HG02763 (cell line): ENCODE measurements at regions not wholly inside any gene's neighbourhood (a gene's known extent, or its start where the extent isn't known, plus 50 kb on each side); places are given as distances from the start of the nearest gene placed in this dataset.
"Not testable (repeated sequence)": the region's sequence is repeated elsewhere in the genome, so short reads cannot be mapped to it uniquely, and the experiment has no call there.

ENCODE experiments used
- ATAC-seq: cut with Tn5 transposase; IDR thresholded peaks from one replicate; pipeline ENCODE4 v1.9.1; 2021; ENCODE audit warnings: mild to moderate bottlenecking, moderate library complexity; ENCODE audit not compliant: unreplicated experiment

- ATAC-seq: no peak
These were observed 477.9 kb downstream of the ICE1 start for GRCh38 chr5:5900350-5900749.

- no peak for ATAC-seq
These were observed 477.2 kb downstream of the ICE1 start for GRCh38 chr5:5899716-5900115.

DNA sequence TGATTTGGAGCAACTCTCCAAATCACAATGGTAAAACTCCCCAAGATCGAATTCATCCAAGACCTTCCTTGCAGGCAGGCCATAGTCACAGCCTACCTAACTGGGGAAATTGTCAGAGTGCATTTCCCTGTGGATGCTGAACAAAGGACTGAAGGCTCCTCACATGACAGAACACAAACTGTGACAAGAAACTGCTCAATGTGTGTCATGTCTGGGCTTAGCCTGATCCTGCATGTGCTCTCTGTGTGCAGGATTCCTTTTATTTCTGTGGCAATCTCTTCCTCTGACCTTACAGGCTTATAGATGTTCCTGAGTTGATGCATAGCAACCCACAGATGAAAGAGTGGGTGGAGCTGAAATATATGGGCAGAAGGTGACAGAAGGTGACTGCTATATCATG is 465.8 kb downstream of the ICE1 start:
- ATAC-seq: no peak

- no peak for ATAC-seq
These were observed 465.4 kb downstream of the ICE1 start for GRCh38 chr5:5887833-5888232.

- ATAC-seq: no peak
These were observed 464.5 kb downstream of the ICE1 start for GRCh38 chr5:5886812-5887486.

DNA sequence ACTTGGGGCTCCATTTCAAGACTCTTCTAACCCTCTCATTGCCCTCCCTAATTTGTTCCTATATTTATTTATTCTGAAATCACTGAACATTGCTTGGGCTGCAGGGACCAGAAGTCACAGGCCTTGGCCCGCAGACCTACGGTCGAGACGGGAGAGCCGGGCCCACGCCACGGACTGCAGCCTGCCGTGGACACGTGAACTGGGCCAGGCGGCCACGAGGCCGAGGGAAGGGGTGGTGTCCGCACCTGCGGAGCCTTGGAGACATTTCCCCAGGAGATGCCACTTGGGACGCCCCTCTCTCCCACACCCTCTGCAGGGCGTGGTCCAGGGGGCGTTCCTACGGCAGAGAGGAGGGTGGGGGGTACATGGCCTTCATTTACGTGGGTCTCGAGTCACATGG is 463.9 kb downstream of the ICE1 start:
- no peak for ATAC-seq

- no peak for ATAC-seq
These were observed 463.3 kb downstream of the ICE1 start for GRCh38 chr5:5885782-5886181.

DNA sequence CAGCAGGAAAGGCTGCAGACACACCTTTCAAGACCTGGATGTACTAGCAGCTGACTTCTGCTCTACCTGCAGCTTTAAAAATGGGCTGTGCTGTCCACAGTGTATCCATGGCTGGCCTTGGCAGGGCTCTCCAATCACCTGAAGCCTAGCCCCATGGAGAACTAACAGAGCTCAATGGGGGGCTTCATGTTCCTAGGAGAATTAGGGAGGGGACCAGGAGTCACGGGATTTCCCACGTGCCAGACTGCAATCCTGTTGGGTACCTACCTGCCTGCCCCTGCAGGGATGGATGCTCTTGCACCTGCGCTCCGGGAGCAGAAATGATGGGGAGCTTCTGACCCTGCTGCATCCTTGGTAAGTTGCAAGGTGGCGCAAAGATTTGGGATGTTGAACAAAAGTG is 462.1 kb downstream of the ICE1 start:
- ATAC-seq: no peak

DNA sequence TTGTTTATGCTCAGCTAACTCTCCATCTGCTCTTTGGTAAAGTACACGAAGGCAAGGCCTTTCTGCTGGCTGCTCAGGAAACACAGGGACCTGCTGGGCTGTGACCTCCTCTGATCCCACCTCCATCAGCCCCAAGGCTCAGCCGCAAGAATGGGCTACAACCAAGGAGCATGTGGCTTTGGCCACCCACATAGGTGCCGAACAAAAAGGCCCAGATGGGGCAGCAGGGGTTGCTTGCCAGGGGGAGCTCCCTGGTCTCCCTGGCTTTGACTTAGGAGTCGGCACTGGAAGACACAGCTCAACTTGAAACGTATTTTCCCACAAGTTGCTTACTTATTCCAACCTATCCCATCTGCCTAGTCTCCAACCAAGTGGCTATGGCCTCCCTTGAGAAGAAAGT is 461.1 kb downstream of the ICE1 start:
- no peak for ATAC-seq

GRCh38 chr5:5883146-5883545 is 460.7 kb downstream of the ICE1 start:
- ATAC-seq: no peak

DNA sequence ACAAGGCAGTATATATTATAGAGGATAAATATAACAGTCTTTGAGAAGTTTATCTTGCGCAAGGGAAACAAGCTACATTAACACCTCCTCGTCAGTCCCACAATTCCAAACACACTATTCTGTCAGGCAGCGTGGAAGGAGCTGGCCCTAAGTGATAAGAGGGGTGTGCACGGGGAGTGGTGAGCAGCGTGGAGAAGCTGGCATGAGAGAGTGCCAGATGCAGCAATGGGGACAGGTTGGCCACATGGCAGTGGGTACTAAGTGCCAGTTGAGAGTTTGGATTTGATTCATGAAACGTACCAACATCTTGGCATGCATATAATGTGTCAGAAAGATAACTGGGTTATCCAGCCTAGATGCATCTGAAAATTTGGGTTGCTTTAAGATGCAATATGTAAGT is 460.2 kb downstream of the ICE1 start:
- ATAC-seq: no peak

GRCh38 chr5:5881294-5881693 is 458.8 kb downstream of the ICE1 start:
- no peak for ATAC-seq

- no peak for ATAC-seq
These were observed 457.7 kb downstream of the ICE1 start for GRCh38 chr5:5880077-5880763.

GRCh38 chr5:5857396-5857795 is 434.9 kb downstream of the ICE1 start:
- ATAC-seq: no peak

- ATAC-seq: no peak
These were observed 431.6 kb downstream of the ICE1 start for GRCh38 chr5:5854087-5854486.

DNA sequence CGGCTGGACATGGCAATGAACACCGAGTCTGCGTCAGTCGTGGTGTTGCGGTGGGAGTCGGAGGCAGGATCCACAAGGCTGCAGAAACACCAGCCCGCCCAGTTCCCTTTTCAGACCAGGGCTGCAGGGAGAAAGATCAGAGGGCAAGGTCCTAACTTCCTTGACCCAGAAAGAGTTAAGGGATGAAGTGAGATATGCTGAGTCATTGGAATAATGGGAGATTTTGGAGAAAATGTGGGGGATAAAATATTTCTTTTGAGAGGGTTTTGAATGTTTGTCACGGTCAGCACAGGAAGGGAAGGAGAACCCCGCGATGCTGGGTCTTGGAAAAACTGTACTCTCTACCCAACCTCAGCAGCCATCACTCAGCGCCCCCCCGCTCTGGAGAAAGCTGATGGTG is 416.0 kb downstream of the ICE1 start:
- ATAC-seq: no peak

DNA sequence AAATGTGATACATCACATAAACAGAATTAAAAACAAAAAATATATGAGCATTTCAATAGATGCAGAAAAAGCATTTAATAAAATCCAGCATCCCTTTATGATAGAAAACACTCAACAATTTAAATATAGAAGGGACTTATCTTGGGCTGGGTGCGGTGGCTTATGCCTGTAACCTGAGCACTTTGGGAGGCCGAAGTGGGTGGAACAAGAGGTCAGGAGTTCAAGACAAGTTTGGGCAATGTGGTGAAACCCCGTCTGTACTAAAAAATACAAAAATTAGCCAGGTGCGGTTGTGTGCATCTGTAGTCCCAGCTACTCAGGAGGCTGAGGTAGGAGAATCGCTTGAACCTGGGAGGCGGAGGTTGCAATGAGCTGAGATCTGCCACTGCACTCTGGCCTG is 409.1 kb downstream of the ICE1 start:
- not testable (repeated sequence) for ATAC-seq

GRCh38 chr5:5828619-5829018 is 406.1 kb downstream of the ICE1 start:
- no peak for ATAC-seq

- ATAC-seq: no peak
These were observed 404.4 kb downstream of the ICE1 start for GRCh38 chr5:5826911-5827310.

DNA sequence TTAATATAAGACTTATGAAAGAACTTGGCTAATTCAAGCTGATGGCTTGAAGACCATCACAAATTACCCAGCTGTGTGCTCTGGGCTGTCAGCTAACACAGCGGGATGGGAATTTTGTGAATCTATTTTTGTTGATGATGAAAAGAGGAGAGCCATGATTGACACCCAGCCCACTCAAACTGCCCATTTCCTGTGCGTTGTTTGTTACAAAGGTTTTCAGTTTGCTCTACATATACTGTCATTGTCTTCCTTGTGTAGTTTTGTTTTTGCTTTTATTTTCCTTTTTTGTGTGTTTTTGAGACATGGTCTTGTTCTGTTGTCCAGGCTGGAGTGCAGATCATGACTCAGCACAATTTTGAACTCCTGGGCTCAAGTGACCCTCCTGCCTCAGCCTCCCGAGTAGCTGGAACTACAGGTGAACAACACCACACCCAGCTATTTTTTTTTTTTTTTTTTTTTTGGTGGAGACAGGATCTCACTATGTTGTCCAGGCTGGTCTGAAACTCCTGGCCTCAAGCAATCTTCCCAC is 400.3 kb downstream of the ICE1 start:
- ATAC-seq: no peak

DNA sequence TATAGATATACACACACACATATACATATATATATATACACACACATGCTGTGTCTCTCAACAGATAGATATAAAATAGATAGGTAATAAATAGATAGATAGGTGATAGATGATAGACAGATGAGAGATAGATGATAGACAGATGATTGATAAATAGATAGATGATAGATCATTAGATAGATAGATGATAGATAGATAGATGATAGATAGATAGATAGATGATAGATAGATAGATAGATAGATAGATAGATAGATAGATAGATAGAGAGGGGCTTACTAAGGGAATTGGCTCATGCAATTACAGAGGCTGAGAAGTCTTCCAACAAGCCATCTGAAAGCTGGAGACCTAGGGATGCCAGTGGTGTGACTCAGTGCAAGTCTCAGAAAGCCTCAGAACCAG is 394.5 kb downstream of the ICE1 start:
- ATAC-seq: no peak

- ATAC-seq: no peak
These were observed 391.0 kb downstream of the ICE1 start for GRCh38 chr5:5813441-5813840.

DNA sequence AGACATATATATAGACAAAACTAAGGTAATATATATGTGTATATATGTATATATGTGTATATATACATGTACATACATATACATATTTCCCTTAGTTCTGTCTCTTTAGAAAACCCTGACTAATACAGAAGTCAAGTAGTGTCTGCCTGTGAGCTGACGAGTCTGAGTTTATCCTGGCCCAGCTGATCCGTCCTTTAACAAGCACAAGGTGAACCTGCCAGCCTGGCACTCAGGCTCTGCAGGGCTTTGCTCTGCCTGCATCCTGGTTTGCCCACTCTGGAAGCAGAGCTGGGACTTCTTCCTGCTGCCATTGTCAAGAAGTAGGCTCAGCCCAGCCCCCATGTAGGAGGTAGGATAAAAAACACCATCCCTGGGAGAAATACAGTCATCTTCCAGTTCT is 388.0 kb downstream of the ICE1 start:
- no peak for ATAC-seq
